C4-2B (cell line): ENCODE measurements at regions not wholly inside any gene's neighbourhood (a gene's known extent, or its start where the extent isn't known, plus 50 kb on each side); places are given as distances from the start of the nearest gene placed in this dataset.

ENCODE experiments used
- H3K27ac ChIP-seq: fragments of 450-650 bp; 2 replicates; pipeline ENCODE4 v1.5.1; 2017
- CTCF ChIP-seq: fragments of 450-650 bp; conservative IDR thresholded peaks from 2 replicates; pipeline ENCODE4 v1.5.1; 2017; ENCODE audit warnings: mild to moderate bottlenecking
- ZFX ChIP-seq: fragments of 450-650 bp; IDR thresholded peaks from 2 replicates; pipeline ENCODE4 v1.6.1; 2017

- no peak for TF ChIP-seq CTCF
- TF ChIP-seq ZFX = no peak
- H3K27ac ChIP-seq = peak overlapping the region; percentile 70; the same call in 1 of the 2 replicates
These were observed 68.4 kb downstream of the GGTLC2 start for GRCh38 chr22:22712666-22713365.

- no peak overlapping the region for H3K27ac ChIP-seq
- TF ChIP-seq CTCF (no peak), ZFX (no peak)
These were observed 69.0 kb downstream of the GGTLC2 start for GRCh38 chr22:22713416-22713815.

GRCh38 chr22:22714600-22715335 is 70.4 kb downstream of the GGTLC2 start:
- H3K27ac ChIP-seq = no peak overlapping the region
- no peak for TF ChIP-seq CTCF
- TF ChIP-seq ZFX = no peak

- TF ChIP-seq CTCF = no peak
- TF ChIP-seq ZFX = no peak
These were observed 71.8 kb downstream of the GGTLC2 start for GRCh38 chr22:22716136-22716665.

DNA sequence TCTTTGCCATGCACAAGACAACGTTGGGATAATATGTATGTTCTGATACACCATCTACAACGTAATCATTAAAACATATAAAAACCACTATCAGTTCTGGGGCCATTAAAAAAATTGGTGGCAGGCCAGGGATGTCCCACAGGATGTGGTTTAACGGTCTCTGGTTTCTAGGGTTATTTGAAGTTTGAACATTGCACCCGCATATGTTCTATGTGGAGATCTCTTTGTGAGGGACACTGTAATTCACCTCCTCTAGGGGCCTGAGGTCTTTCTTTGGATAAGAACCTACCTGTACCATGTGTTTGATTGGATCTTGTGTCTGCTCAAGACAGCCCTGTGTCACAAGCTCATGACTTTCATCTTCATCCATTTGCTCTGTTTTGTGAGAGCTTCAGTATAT is 73.2 kb downstream of the GGTLC2 start:
- no peak overlapping the region for H3K27ac ChIP-seq
- TF ChIP-seq CTCF (no peak), ZFX (no peak)

More at GRCh38 chr22:22716136-22716665, 71.8 kb downstream of the GGTLC2 start:
- H3K27ac ChIP-seq = no peak overlapping the region

DNA sequence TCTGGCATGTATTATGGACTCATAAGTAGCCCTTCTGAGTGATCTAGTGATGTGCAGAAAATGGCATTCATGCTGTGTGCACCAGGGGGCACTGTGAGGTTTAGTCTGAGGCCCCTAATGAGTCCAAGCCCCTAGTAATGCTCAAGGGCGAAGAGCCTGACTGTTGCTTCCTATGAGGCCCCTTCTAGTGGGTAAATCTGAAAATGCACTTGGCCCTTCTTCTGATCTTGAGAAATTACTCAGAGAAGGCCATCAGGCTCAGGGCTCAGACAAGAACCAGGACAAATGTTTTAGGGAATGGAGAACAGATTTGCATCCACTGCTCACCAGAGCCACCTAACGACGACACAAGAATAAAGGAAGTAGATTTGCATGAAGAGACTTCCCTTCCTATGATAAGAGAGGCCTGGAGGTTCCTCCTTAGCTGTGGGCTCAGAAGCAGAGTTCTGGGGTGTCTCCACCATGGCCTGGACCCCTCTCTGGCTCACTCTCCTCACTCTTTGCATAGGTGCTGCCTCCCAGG is 75.8 kb downstream of the GGTLC2 start:
- no peak overlapping the region for H3K27ac ChIP-seq
- TF ChIP-seq ZFX = no peak
- peak; percentile 88 for TF ChIP-seq CTCF
